ENCODE measurements at regions not wholly inside any gene's neighbourhood (a gene's known extent, or its start where the extent isn't known, plus 50 kb on each side); places are given as distances from the start of the nearest gene placed in this dataset.

DNA sequence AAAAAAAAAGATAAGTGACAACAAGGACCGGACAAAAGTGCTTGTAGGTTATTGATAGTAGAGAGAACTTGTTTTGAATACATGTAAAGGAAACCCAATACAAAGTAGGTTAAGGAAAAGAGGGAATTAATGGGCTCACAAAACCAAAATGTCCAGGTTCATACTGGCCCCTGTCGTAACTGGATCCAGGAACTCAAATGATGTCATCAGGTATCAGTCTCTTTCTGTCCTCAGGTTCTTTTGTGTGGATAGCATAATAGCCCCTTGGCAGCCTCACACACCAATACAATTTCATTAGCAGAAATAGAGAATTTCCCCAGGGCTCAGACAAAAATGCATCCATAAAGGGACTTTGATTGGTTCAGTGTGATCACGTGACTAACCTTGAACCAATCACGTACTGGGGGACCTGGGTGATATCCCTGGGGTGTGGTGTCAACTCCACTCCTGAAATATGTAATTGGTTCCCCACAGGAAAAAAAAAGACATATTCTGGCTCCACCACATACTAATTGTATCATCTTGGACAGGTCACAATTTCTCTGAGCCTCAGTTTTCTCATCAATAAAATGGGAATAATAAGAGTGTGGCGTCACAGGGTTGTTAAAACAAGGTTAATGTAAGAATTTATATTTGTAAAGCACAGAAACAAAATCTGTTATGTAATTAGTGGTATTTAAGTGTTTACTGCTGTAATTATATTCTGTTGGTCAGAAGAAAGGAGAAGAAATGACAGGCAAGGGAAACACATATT, 174.8 kb downstream of the PDGFRA start (continued):
- TF ChIP-seq TCF7 (IDR thresholded peaks at IDR 0.05; ENCODE audit: borderline replicate concordance) (no peak), RAD51 (IDR thresholded peaks at IDR 0.05; ENCODE audit: borderline replicate concordance, low read depth) (peak; percentile 97), HDAC2 (IDR thresholded peaks at IDR 0.05) (peak; percentile 74; the same call in 1 of the 2 replicates), RCOR1 (IDR thresholded peaks at IDR 0.05; ENCODE audit: borderline replicate concordance in 1 of 2, low read depth in 2 of 2, low read length in 2 of 2) (0 out of 4 replicates have a peak, but pooled peaks of 1 of the 2 experiments have one; percentile 12), SP1 (CRISPR knock-in tag; IDR thresholded peaks at IDR 0.05) (no peak), KDM1A (IDR thresholded peaks at IDR 0.05) (peak in 1 of 2 experiments; percentile 74; a peak in 3 of 4 replicates), TFE3 (CRISPR knock-in tag; IDR thresholded peaks at IDR 0.05) (peak; percentile 95), USF1 (CRISPR knock-in tag; IDR thresholded peaks at IDR 0.05) (peak; percentile 32; the same call in 1 of the 2 replicates), GABPB1 (CRISPR knock-in tag; IDR thresholded peaks at IDR 0.05) (no peak), TOE1 (IDR thresholded peaks at IDR 0.05; ENCODE audit: borderline replicate concordance) (peak; percentile 94), TOE1 (CRISPR knock-in tag; IDR thresholded peaks at IDR 0.05; ENCODE audit: borderline replicate concordance, low read depth) (no peak), CBX1 (IDR thresholded peaks at IDR 0.05; ENCODE audit: low read depth) (peak; percentile 38; the same call in 1 of the 2 replicates), NFIX (CRISPR knock-in tag; IDR thresholded peaks at IDR 0.05; ENCODE audit: low read depth) (no peak), GTF2F1 (IDR thresholded peaks at IDR 0.05; ENCODE audit: low read depth, low read length) (no peak), CHD4 (IDR thresholded peaks at IDR 0.05; ENCODE audit: insufficient read depth, insufficient replicate concordance, low read depth, low read length, poor library complexity, severe bottlenecking) (peak; percentile 72), SMARCA5 (IDR thresholded peaks at IDR 0.05) (peak; percentile 67; the same call in 1 of the 2 replicates), CREB3 (tag; conservative IDR thresholded peaks at IDR 0.05; ENCODE audit: low read depth) (no peak)
- TF ChIP-seq, protein P1, sequence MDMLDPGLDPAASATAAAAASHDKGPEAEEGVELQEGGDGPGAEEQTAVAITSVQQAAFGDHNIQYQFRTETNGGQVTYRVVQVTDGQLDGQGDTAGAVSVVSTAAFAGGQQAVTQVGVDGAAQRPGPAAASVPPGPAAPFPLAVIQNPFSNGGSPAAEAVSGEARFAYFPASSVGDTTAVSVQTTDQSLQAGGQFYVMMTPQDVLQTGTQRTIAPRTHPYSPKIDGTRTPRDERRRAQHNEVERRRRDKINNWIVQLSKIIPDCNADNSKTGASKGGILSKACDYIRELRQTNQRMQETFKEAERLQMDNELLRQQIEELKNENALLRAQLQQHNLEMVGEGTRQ (CRISPR knock-in tag; IDR thresholded peaks at IDR 0.05) = peak; percentile 53
